ENCODE measurements at regions not wholly inside any gene's neighbourhood (a gene's known extent, or its start where the extent isn't known, plus 50 kb on each side); places are given as distances from the start of the nearest gene placed in this dataset.

DNA sequence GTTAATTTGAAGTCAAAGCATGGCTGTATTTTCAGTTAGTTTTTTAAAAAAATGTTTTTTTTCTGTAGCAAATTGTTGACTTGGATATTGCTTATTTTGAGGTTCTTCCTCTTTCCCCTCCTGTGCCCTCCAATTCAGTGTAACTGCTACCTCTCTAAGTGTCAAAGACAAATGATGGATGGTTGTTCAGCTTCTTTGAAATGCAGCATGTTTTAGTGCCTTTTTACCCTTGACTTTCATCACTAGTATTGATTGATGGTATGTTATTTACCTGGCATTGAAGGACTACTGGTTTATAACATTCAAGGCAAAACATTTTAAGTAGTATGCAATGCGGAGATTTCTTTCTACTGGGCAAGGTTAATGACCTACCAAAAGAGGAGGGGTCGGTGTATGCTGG, 281.0 kb upstream of the FAT1 start:
- TF ChIP-seq EGR1 (IDR thresholded peaks at IDR 0.05) (no peak), ZBTB7A (IDR thresholded peaks at IDR 0.05; ENCODE audit: low read depth) (no peak), FOXM1 (IDR thresholded peaks at IDR 0.05; ENCODE audit: borderline replicate concordance, low read depth) (no peak), NFIC (IDR thresholded peaks at IDR 0.05) (no peak), YY1 (IDR thresholded peaks at IDR 0.05; ENCODE audit: low read depth) (no peak), CREB1 (IDR thresholded peaks at IDR 0.05; ENCODE audit: low read depth) (no peak), CEBPB (IDR thresholded peaks at IDR 0.05) (no peak), EP300 (IDR thresholded peaks at IDR 0.05; ENCODE audit: borderline replicate concordance) (no peak), TCF12 (IDR thresholded peaks at IDR 0.05; ENCODE audit: low read depth) (no peak), RAD21 (IDR thresholded peaks at IDR 0.05; ENCODE audit: low read depth) (no peak), TEAD4 (IDR thresholded peaks at IDR 0.05) (no peak)
- TF ChIP-seq, protein P1, sequence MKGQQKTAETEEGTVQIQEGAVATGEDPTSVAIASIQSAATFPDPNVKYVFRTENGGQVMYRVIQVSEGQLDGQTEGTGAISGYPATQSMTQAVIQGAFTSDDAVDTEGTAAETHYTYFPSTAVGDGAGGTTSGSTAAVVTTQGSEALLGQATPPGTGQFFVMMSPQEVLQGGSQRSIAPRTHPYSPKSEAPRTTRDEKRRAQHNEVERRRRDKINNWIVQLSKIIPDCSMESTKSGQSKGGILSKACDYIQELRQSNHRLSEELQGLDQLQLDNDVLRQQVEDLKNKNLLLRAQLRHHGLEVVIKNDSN (IDR thresholded peaks at IDR 0.05): no peak
- TF ChIP-seq, protein P2, sequence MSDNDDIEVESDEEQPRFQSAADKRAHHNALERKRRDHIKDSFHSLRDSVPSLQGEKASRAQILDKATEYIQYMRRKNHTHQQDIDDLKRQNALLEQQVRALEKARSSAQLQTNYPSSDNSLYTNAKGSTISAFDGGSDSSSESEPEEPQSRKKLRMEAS (IDR thresholded peaks at IDR 0.05): no peak
- TF ChIP-seq, protein P3, sequence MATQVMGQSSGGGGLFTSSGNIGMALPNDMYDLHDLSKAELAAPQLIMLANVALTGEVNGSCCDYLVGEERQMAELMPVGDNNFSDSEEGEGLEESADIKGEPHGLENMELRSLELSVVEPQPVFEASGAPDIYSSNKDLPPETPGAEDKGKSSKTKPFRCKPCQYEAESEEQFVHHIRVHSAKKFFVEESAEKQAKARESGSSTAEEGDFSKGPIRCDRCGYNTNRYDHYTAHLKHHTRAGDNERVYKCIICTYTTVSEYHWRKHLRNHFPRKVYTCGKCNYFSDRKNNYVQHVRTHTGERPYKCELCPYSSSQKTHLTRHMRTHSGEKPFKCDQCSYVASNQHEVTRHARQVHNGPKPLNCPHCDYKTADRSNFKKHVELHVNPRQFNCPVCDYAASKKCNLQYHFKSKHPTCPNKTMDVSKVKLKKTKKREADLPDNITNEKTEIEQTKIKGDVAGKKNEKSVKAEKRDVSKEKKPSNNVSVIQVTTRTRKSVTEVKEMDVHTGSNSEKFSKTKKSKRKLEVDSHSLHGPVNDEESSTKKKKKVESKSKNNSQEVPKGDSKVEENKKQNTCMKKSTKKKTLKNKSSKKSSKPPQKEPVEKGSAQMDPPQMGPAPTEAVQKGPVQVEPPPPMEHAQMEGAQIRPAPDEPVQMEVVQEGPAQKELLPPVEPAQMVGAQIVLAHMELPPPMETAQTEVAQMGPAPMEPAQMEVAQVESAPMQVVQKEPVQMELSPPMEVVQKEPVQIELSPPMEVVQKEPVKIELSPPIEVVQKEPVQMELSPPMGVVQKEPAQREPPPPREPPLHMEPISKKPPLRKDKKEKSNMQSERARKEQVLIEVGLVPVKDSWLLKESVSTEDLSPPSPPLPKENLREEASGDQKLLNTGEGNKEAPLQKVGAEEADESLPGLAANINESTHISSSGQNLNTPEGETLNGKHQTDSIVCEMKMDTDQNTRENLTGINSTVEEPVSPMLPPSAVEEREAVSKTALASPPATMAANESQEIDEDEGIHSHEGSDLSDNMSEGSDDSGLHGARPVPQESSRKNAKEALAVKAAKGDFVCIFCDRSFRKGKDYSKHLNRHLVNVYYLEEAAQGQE (IDR thresholded peaks at IDR 0.05; ENCODE audit: low read depth): no peak

DNA sequence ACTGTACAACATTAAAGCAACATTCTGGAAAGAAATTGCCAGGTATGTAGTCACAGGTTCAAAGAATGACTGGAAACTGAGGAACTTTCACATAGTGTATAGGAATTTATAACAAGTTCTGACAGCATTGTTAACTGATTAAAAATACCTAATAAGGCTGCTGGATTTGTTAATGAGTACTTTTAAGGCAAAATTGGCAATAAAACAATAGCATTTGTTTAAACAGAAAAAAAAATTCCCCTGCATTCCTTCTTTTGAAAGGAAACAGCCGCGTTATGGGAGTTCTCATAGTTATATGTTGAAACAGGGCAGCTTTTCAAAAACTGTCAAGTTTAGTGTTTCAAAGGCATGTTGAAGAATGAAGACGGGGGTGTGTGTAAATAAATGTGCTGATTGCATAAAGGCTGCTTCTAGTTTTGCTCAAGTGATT, 282.5 kb upstream of the FAT1 start:
- TF ChIP-seq TAF1 (IDR thresholded peaks at IDR 0.05; ENCODE audit: low read depth) (no peak), ZBTB7A (IDR thresholded peaks at IDR 0.05; ENCODE audit: low read depth) (no peak), YY1 (IDR thresholded peaks at IDR 0.05; ENCODE audit: low read depth) (no peak), FOXM1 (IDR thresholded peaks at IDR 0.05; ENCODE audit: borderline replicate concordance, low read depth) (no peak), CREB1 (IDR thresholded peaks at IDR 0.05; ENCODE audit: low read depth) (no peak), EP300 (IDR thresholded peaks at IDR 0.05; ENCODE audit: borderline replicate concordance) (no peak), CEBPB (IDR thresholded peaks at IDR 0.05) (no peak), TEAD4 (IDR thresholded peaks at IDR 0.05) (no peak)
- TF ChIP-seq, protein P3 (IDR thresholded peaks at IDR 0.05; ENCODE audit: low read depth): no peak
- TF ChIP-seq, protein P2 (IDR thresholded peaks at IDR 0.05): no peak

DNA sequence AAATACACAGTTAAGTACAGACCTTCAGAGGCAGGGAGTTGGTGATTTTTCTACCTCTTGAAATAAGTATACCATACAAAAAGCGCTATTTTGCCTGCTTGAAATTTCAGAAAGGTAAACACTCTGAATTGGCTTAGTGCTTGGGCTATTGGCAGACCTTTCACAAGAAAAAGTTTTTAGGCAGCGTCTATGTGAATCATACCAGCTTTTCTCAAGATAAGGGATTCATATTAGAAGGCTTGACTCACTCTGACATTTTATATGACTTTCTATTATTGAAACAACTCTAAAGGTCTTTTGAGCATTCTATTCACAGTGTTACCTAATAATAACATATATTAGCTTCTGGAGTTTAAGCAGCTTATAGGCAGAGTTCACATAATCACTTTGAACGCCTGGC, 286.4 kb upstream of the FAT1 start:
- TF ChIP-seq, protein P3 (IDR thresholded peaks at IDR 0.05; ENCODE audit: low read depth): no peak
- TF ChIP-seq RAD21 (IDR thresholded peaks at IDR 0.05; ENCODE audit: low read depth) (no peak), ZBTB7A (IDR thresholded peaks at IDR 0.05; ENCODE audit: low read depth) (no peak), TEAD4 (IDR thresholded peaks at IDR 0.05) (no peak), TCF12 (IDR thresholded peaks at IDR 0.05; ENCODE audit: low read depth) (no peak), CEBPB (IDR thresholded peaks at IDR 0.05) (no peak)
- TF ChIP-seq, protein P1 (IDR thresholded peaks at IDR 0.05): no peak

DNA sequence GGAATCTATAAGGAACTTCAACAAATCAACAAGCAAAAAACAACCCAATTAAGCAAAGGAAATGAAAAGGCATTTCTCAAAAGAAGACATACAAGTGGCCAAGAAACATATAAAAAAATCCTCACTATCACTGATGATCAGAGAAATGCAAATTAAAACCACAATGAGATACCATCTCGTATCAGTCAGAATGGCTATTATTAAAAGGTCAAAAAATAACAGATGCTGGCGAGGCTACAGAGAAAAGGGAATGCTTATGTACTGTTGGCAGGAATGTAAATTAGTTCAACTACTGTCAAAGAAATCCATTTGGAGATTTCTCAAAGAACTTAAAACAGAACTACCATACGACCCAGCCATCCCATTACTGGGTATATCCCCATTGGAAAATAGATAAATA, 292.4 kb upstream of the FAT1 start:
- TF ChIP-seq YY1 (IDR thresholded peaks at IDR 0.05; ENCODE audit: low read depth) (no peak), RAD21 (IDR thresholded peaks at IDR 0.05; ENCODE audit: low read depth) (no peak), EGR1 (IDR thresholded peaks at IDR 0.05) (no peak)
- TF ChIP-seq, protein P1 (IDR thresholded peaks at IDR 0.05): no peak
- TF ChIP-seq, protein P2 (IDR thresholded peaks at IDR 0.05): no peak

Data from Ishikawa (cell line).